GM12878 (cell line): ENCODE measurements at regions not wholly inside any gene's neighbourhood (a gene's known extent, or its start where the extent isn't known, plus 50 kb on each side); places are given as distances from the start of the nearest gene placed in this dataset.

ENCODE experiments used
- ATAC-seq: fragments of 200-7000 bp; cut with Tn5 transposase; 3 replicates; pipeline ENCODE4 v1.9.1; 2020; ENCODE audit warnings: mild to moderate bottlenecking, moderate library complexity
- BruUV-seq: library from RNA; stranded (reverse); fragments of 400-500 nt; replicated peaks from 2 replicates; lab custom pipeline; 2021; lab: Mats Ljungman, UMichigan
- CTCF ChIA-PET: fragments of 300-600 bp; sonication (Branson Sonifier 250); formaldehyde crosslinking; extraction: SDS; loops from one replicate; lab custom pipeline; 2021; ENCODE audit warnings: inconsistent platforms; lab: Yijun Ruan, JAX
- POLR2A ChIA-PET: fragments of 350-600 bp; formaldehyde crosslinking; extraction: SDS; loops from one replicate; lab custom pipeline; 2021; ENCODE audit warnings: inconsistent platforms; lab: Charles Lee
- RAD21 ChIA-PET: fragments of 300-600 bp; sonication (Branson Sonifier 250); formaldehyde crosslinking; loops from one replicate; lab custom pipeline; 2023; ENCODE audit warnings: antibody characterized with exemption; ENCODE audit not compliant: unreplicated experiment; lab: Charles Lee
- SMC1A ChIA-PET: fragments of 300-600 bp; sonication (Branson Sonifier 250); formaldehyde crosslinking; loops from one replicate; lab custom pipeline; 2023; ENCODE audit not compliant: unreplicated experiment, uncharacterized antibody; lab: Charles Lee
- DNase-seq: peaks from one replicate; pipeline ENCODE4 v3.0.0-alpha.2; 2011; ENCODE audit warnings: low read depth, low spot score
- FAIRE-seq: peaks from 3 replicates; lab custom pipeline; 2011; peaks lifted over from hg19 to GRCh38; lab: Jason Lieb, UNC
- H2AFZ ChIP-seq: 2 replicates; pipeline ENCODE4 v1.6.0; 2011; ENCODE audit warnings: low read depth, low read length, control low read depth; ENCODE audit not compliant: control insufficient read depth
- H3K27ac ChIP-seq: 2 replicates; pipeline ENCODE4 v1.5.1; 2011; ENCODE audit warnings: control low read depth; ENCODE audit not compliant: control insufficient read depth, insufficient read depth
- H3K27me3 ChIP-seq, 2 experiments: replicated peaks in 1 of 2; 2 replicates each; pipeline versions ENCODE4 v1.6.0 to v1.6.1; 2011; ENCODE audit warnings: low read length in 1 of 2; ENCODE audit not compliant: control insufficient read depth in 2 of 2, insufficient read depth in 2 of 2
- H3K36me3 ChIP-seq, 2 experiments: 2 replicates each; pipeline ENCODE4 v1.5.1; 2011; ENCODE audit warnings: low read length in 1 of 2; ENCODE audit not compliant: control insufficient read depth in 2 of 2, insufficient read depth in 2 of 2
- H3K4me1 ChIP-seq: 2 replicates; pipeline ENCODE4 v1.6.1; 2011; ENCODE audit warnings: mild to moderate bottlenecking, low read length, moderate library complexity, mixed read lengths; ENCODE audit not compliant: control insufficient read depth, insufficient read depth
- H3K4me2 ChIP-seq: 2 replicates; pipeline ENCODE4 v1.6.0; 2011; ENCODE audit warnings: control low read depth; ENCODE audit not compliant: control insufficient read depth, insufficient read depth
- H3K4me3 ChIP-seq: fragments of 200-600 bp; sonication (generic); 2 replicates; pipeline ENCODE4 v1.5.1; 2016
- H3K79me2 ChIP-seq: 2 replicates; pipeline ENCODE4 v1.6.0; 2011; ENCODE audit warnings: low read length; ENCODE audit not compliant: control insufficient read depth, insufficient read depth
- H3K9ac ChIP-seq: 2 replicates; pipeline ENCODE4 v1.8.0; 2011; ENCODE audit warnings: low read length, control low read depth, mixed read lengths; ENCODE audit not compliant: control insufficient read depth, insufficient read depth
- H3K9me3 ChIP-seq: replicated peaks from 3 replicates; pipeline ENCODE4 v1.5.1; 2011; ENCODE audit warnings: mild to moderate bottlenecking, low read length; ENCODE audit not compliant: control insufficient read depth, insufficient read depth
- H4K20me1 ChIP-seq: 2 replicates; pipeline ENCODE4 v1.6.0; 2011; ENCODE audit not compliant: control insufficient read depth, insufficient read depth
- CEBPB ChIP-seq, 2 experiments: fragments of 150-350 bp in 1 of 2; IDR thresholded peaks; 2 replicates each; pipeline ENCODE4 v1.6.1; 2012 to 2014; ENCODE audit warnings: low read depth in 2 of 2, low read length in 2 of 2, borderline replicate concordance in 1 of 2, inconsistent platforms in 1 of 2
- HDAC2 ChIP-seq: fragments of 200-600 bp; sonication (generic); IDR thresholded peaks from 2 replicates; pipeline ENCODE4 v1.6.1; 2017
- NFYB ChIP-seq: IDR thresholded peaks from 2 replicates; pipeline ENCODE4 v1.6.1; 2011; ENCODE audit warnings: low read depth, mild to moderate bottlenecking, low read length, improper control_type of control experiment, moderate library complexity; ENCODE audit not compliant: insufficient read depth
- SIX5 ChIP-seq: IDR thresholded peaks from 2 replicates; pipeline ENCODE4 v1.6.1; 2011; ENCODE audit warnings: mild to moderate bottlenecking, low read depth, low read length, moderate library complexity; ENCODE audit not compliant: severe bottlenecking
- ZBTB40 ChIP-seq: fragments of 450-650 bp; IDR thresholded peaks from 2 replicates; pipeline ENCODE4 v1.6.1; 2016; ENCODE audit warnings: mild to moderate bottlenecking, moderate library complexity, borderline replicate concordance
- in situ Hi-C: fragments of 300-500 bp; cut with MboI; formaldehyde crosslinking; loops from 9 replicates; pipeline ENCODE4 v1.14.3; 2018; ENCODE audit warnings: mixed read lengths
- intact Hi-C: fragments of 100-400 bp; cut with micrococcal nuclease; formaldehyde crosslinking; loops from one replicate; pipeline ENCODE4 v1.14.2; 2022; ENCODE audit not compliant: unreplicated experiment

GRCh38 chr12:131314524-131315090, 360.9 kb downstream of the ADGRD1 start:
- Histone ChIP-seq H3K9ac (no peak overlapping the region), H3K4me1 (no peaks in the 10 kb centered on the region), H3K36me3 (no peaks in the 10 kb centered on the region), H4K20me1 (no peaks in the 10 kb centered on the region), H2AFZ (no peak overlapping the region), H3K4me3 (no peak overlapping the region), H3K27me3 (no peaks in the 10 kb centered on the region), H3K27ac (no peak overlapping the region), H3K79me2 (no peaks in the 10 kb centered on the region), H3K9me3 (no peaks in the 10 kb centered on the region), H3K4me2 (no peak overlapping the region)
- in situ Hi-C loops: no loop called here
- BruUV-seq: no TSS peak
- no peak for ATAC-seq
- intact Hi-C loops: no loop called here
- ChIA-PET RAD21 (no interaction called here), SMC1A (no interaction called here), CTCF (no interaction called here), POLR2A (no interaction called here)
- DNase-seq: no peak
- TF ChIP-seq HDAC2 (no peak), SIX5 (no peak), CEBPB (IDR thresholded peaks at IDR 0.05; ENCODE audit: borderline replicate concordance in 1 of 2, low read depth in 2 of 2, low read length in 2 of 2) (no peak), ZBTB40 (no peak), NFYB (no peak)
- TF ChIP-seq, all 136 proteins: peak for 0
- no peak for FAIRE-seq
